ENCODE measurements at regions not wholly inside any gene's neighbourhood (a gene's known extent, or its start where the extent isn't known, plus 50 kb on each side); places are given as distances from the start of the nearest gene placed in this dataset.

DNA sequence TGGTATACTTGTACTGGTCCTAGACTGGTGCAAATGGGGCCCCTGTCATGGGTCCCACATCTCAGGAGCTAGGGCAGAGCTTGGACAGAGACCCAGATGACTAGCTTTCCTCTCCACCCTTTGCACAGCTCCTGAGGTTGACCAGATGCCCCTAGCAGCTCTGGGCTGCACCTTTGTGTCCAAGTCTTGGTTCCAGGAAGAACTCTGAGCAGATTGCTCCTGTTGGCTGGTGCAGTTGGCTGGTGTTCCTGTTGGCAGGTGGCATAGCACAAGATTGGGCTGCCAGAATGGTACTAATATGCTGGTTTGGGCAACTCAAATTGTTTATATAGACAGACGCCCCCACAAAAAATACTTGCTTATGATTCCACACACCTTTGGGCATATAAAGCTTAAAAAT is 89.4 kb upstream of the EZR start:
- TF ChIP-seq, protein P1, sequence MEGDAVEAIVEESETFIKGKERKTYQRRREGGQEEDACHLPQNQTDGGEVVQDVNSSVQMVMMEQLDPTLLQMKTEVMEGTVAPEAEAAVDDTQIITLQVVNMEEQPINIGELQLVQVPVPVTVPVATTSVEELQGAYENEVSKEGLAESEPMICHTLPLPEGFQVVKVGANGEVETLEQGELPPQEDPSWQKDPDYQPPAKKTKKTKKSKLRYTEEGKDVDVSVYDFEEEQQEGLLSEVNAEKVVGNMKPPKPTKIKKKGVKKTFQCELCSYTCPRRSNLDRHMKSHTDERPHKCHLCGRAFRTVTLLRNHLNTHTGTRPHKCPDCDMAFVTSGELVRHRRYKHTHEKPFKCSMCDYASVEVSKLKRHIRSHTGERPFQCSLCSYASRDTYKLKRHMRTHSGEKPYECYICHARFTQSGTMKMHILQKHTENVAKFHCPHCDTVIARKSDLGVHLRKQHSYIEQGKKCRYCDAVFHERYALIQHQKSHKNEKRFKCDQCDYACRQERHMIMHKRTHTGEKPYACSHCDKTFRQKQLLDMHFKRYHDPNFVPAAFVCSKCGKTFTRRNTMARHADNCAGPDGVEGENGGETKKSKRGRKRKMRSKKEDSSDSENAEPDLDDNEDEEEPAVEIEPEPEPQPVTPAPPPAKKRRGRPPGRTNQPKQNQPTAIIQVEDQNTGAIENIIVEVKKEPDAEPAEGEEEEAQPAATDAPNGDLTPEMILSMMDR (IDR thresholded peaks at IDR 0.05 in 2 of 3, conservative IDR thresholded peaks at IDR 0.05 in 1 of 3; ENCODE audit: borderline replicate concordance in 1 of 3, insufficient read depth in 1 of 3, low read depth in 2 of 3, low read length in 2 of 3) = no peak
- TF ChIP-seq, protein P2, sequence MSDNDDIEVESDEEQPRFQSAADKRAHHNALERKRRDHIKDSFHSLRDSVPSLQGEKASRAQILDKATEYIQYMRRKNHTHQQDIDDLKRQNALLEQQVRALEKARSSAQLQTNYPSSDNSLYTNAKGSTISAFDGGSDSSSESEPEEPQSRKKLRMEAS (IDR thresholded peaks at IDR 0.05) = no peak
- TF ChIP-seq RAD21 (IDR thresholded peaks at IDR 0.05; ENCODE audit: low read depth) = no peak
- no peak for TF ChIP-seq EZH2phosphoT487 (IDR thresholded peaks at IDR 0.05; ENCODE audit: borderline replicate concordance)
- no peak for TF ChIP-seq POLR2A (IDR thresholded peaks at IDR 0.05; ENCODE audit: borderline replicate concordance, extremely low read depth, insufficient read depth, insufficient read length)
- TF ChIP-seq CEBPB (IDR thresholded peaks at IDR 0.05; ENCODE audit: low read depth) = no peak
- TF ChIP-seq YY1 (IDR thresholded peaks at IDR 0.05; ENCODE audit: extremely low read depth, insufficient replicate concordance, low read depth, low read length) = no peak
- no peak for TF ChIP-seq JUND (IDR thresholded peaks at IDR 0.05)
- TF ChIP-seq POLR2AphosphoS5 (IDR thresholded peaks at IDR 0.05; ENCODE audit: low read depth, low read length) = no peak
- TF ChIP-seq, protein P3, sequence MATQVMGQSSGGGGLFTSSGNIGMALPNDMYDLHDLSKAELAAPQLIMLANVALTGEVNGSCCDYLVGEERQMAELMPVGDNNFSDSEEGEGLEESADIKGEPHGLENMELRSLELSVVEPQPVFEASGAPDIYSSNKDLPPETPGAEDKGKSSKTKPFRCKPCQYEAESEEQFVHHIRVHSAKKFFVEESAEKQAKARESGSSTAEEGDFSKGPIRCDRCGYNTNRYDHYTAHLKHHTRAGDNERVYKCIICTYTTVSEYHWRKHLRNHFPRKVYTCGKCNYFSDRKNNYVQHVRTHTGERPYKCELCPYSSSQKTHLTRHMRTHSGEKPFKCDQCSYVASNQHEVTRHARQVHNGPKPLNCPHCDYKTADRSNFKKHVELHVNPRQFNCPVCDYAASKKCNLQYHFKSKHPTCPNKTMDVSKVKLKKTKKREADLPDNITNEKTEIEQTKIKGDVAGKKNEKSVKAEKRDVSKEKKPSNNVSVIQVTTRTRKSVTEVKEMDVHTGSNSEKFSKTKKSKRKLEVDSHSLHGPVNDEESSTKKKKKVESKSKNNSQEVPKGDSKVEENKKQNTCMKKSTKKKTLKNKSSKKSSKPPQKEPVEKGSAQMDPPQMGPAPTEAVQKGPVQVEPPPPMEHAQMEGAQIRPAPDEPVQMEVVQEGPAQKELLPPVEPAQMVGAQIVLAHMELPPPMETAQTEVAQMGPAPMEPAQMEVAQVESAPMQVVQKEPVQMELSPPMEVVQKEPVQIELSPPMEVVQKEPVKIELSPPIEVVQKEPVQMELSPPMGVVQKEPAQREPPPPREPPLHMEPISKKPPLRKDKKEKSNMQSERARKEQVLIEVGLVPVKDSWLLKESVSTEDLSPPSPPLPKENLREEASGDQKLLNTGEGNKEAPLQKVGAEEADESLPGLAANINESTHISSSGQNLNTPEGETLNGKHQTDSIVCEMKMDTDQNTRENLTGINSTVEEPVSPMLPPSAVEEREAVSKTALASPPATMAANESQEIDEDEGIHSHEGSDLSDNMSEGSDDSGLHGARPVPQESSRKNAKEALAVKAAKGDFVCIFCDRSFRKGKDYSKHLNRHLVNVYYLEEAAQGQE (IDR thresholded peaks at IDR 0.05; ENCODE audit: low read depth) = no peak
- no peak for TF ChIP-seq SRF (IDR thresholded peaks at IDR 0.05; ENCODE audit: low read depth)

All from HCT116 (cell line).